PFSK-1 (cell line): ENCODE measurements at regions not wholly inside any gene's neighbourhood (a gene's known extent, or its start where the extent isn't known, plus 50 kb on each side); places are given as distances from the start of the nearest gene placed in this dataset.

ENCODE experiments used
- FOXP2 ChIP-seq: optimal IDR thresholded peaks from 2 replicates; pipeline ENCODE3; 2011; ENCODE audit warnings: borderline replicate concordance, control low read depth, inconsistent platforms; ENCODE audit not compliant: insufficient read depth; ENCODE audit errors: extremely low read length, extremely low read depth
- POLR2AphosphoS5 ChIP-seq: IDR thresholded peaks from 2 replicates; pipeline ENCODE4 v1.6.1; 2012; ENCODE audit warnings: low read depth, mild to moderate bottlenecking, control low read depth, low read length, moderate library complexity
- SIN3A ChIP-seq: IDR thresholded peaks from 2 replicates; pipeline ENCODE4 v1.6.1; 2012; ENCODE audit warnings: mild to moderate bottlenecking, low read length, moderate library complexity, borderline replicate concordance; ENCODE audit not compliant: insufficient read depth
- TAF1 ChIP-seq: IDR thresholded peaks from 2 replicates; pipeline ENCODE4 v1.6.1; 2012; ENCODE audit warnings: low read length, control low read depth, borderline replicate concordance; ENCODE audit not compliant: insufficient read depth
- TF ChIP-seq, protein P1 (sequence below), 2 experiments: IDR thresholded peaks; 2 replicates each; pipeline versions ENCODE4 v1.6.1 to v1.8.0; 2011 to 2012; ENCODE audit warnings: low read depth in 2 of 2, low read length in 2 of 2, control low read depth in 1 of 2, inconsistent platforms in 1 of 2, mild to moderate bottlenecking in 1 of 2, moderate library complexity in 1 of 2; ENCODE audit not compliant: insufficient read depth in 1 of 2

DNA sequence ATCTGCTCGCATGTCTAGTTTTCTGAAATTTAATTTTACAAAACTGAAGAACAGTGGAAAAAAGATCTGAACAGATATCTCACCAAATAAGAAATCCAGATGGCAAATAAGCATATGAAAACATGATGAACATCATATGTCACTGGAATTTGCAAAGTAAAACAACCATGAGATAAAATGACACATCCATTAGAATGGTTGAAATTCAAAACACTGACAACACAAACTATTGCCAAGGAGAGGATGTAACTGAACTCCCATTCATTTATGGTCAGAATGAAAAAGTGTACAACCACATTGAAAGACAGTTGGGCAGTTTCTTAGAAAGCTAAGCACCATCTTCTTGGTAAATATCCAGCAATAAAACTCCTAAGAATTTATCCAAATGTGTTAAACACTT, 312.7 kb upstream of the NCAM2 start:
- TF ChIP-seq POLR2AphosphoS5 (no peak), FOXP2 (no peak), SIN3A (no peak), TAF1 (no peak)
- TF ChIP-seq, protein P1, sequence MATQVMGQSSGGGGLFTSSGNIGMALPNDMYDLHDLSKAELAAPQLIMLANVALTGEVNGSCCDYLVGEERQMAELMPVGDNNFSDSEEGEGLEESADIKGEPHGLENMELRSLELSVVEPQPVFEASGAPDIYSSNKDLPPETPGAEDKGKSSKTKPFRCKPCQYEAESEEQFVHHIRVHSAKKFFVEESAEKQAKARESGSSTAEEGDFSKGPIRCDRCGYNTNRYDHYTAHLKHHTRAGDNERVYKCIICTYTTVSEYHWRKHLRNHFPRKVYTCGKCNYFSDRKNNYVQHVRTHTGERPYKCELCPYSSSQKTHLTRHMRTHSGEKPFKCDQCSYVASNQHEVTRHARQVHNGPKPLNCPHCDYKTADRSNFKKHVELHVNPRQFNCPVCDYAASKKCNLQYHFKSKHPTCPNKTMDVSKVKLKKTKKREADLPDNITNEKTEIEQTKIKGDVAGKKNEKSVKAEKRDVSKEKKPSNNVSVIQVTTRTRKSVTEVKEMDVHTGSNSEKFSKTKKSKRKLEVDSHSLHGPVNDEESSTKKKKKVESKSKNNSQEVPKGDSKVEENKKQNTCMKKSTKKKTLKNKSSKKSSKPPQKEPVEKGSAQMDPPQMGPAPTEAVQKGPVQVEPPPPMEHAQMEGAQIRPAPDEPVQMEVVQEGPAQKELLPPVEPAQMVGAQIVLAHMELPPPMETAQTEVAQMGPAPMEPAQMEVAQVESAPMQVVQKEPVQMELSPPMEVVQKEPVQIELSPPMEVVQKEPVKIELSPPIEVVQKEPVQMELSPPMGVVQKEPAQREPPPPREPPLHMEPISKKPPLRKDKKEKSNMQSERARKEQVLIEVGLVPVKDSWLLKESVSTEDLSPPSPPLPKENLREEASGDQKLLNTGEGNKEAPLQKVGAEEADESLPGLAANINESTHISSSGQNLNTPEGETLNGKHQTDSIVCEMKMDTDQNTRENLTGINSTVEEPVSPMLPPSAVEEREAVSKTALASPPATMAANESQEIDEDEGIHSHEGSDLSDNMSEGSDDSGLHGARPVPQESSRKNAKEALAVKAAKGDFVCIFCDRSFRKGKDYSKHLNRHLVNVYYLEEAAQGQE (IDR thresholded peaks at IDR 0.05; ENCODE audit: insufficient read depth in 1 of 2, low read depth in 2 of 2, low read length in 2 of 2), result no peak
